ENCODE measurements at regions not wholly inside any gene's neighbourhood (a gene's known extent, or its start where the extent isn't known, plus 50 kb on each side); places are given as distances from the start of the nearest gene placed in this dataset.

DNA sequence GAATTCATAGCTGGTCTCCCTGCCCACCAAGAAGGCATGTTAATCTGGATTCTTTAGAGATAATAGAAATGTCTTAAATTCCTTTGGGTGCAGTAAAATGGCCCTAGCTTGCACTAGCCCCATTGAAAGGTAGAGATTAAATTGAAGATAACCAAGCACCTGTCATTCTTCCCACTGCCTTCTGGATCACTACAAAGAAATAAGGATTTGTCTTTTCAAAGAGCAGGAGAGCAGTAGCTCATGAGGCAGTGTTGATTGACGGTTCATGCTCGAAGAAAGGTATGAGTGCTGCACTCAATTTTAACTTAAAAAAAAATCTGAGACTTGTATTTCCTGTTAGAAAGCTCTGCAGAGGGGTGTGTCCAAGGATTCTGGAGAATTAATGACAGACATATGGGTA, 74.9 kb upstream of the F3 start:
- TF ChIP-seq, protein P1, sequence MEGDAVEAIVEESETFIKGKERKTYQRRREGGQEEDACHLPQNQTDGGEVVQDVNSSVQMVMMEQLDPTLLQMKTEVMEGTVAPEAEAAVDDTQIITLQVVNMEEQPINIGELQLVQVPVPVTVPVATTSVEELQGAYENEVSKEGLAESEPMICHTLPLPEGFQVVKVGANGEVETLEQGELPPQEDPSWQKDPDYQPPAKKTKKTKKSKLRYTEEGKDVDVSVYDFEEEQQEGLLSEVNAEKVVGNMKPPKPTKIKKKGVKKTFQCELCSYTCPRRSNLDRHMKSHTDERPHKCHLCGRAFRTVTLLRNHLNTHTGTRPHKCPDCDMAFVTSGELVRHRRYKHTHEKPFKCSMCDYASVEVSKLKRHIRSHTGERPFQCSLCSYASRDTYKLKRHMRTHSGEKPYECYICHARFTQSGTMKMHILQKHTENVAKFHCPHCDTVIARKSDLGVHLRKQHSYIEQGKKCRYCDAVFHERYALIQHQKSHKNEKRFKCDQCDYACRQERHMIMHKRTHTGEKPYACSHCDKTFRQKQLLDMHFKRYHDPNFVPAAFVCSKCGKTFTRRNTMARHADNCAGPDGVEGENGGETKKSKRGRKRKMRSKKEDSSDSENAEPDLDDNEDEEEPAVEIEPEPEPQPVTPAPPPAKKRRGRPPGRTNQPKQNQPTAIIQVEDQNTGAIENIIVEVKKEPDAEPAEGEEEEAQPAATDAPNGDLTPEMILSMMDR (IDR thresholded peaks at IDR 0.05) = no peak
- no peak for TF ChIP-seq POLR2A (IDR thresholded peaks at IDR 0.05)

All from thyroid gland (tissue), 4 donors.